Esophagus mucosa (tissue), 1 donor: ENCODE measurements at regions not wholly inside any gene's neighbourhood (a gene's known extent, or its start where the extent isn't known, plus 50 kb on each side); places are given as distances from the start of the nearest gene placed in this dataset.
"Not testable (repeated sequence)": the region's sequence is repeated elsewhere in the genome, so short reads cannot be mapped to it uniquely, and the experiment has no call there.

ENCODE experiments used
- ATAC-seq: fragments of 200-7000 bp; cut with Tn5 transposase; one replicate; pipeline ENCODE4 v1.9.1; 2020
- donor health status: DM: yes; HTN: yes; CAD: no.

DNA sequence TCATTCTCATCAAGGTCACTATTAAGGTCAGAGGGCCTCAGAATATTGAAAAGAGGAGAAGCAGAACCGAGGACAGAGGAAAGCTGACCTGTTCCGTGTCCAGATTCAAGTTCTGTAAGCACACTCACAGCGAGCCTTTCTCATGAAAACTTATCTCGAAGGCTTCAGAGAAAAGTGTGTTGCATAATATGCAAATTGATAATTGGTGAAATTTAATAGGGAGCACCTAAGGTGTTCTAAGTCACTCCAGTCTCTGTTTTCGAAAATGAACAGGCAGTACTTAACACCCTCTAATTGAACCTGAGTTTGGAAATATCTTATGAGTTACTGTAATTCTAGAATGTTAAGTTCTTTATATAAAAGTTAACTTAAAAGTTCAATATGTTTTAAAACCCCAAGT lies 181.2 kb upstream of the PDE10A start:
- ATAC-seq, result no peak

- no peak for ATAC-seq
Observed at GRCh38 chr6:165843568-165844113, 180.6 kb upstream of the PDE10A start.

DNA sequence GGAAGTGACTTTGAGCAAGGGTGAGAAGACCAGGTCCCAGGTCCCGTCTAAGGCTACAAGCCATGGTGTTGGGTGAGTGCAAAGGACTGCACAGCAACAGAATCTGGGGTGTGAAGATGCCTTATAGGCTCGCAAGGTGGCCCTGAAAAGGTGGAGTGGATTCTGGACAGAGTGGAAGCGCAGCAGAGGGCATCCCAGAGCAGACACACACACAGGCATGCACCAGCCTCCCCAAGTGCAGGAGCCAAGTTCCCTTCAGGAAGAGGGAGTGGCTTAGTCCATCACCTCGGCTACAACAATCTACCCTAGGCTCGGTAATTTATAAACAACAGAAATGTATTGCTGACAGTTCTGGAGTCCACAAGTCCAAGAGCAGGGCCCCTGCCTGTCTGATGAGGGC lies 180.1 kb upstream of the PDE10A start:
- no peak for ATAC-seq

DNA sequence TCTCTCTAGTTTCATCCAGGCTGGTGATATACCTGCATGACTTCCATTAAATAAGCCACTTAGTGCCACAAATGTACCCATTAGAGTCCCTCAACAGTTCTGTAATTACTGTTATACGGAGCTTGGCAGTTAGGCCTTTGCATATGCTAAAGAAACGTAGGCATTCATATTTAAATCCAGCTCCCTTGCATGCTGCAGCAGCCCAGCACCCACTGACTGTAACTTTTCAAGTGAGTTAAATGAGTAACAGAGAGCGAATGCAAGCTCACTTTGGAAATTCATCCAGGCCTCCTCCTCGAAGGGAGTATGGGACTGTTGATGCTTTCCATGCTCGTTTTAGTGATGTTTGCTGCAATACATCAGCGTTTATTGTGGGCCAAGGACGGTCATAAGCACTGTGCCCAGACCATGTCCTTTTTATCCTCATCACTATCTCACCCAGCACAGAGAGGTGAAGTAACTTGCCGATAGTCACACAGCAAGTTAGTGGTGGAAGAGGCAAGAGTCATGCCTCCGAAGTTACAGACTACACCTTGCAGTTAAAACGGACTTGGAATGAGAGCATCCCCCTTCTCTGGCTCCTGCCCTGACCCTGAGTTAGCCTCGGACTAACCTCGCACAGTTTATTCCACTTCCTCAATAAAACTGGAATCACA lies 179.4 kb upstream of the PDE10A start:
- no peak for ATAC-seq

DNA sequence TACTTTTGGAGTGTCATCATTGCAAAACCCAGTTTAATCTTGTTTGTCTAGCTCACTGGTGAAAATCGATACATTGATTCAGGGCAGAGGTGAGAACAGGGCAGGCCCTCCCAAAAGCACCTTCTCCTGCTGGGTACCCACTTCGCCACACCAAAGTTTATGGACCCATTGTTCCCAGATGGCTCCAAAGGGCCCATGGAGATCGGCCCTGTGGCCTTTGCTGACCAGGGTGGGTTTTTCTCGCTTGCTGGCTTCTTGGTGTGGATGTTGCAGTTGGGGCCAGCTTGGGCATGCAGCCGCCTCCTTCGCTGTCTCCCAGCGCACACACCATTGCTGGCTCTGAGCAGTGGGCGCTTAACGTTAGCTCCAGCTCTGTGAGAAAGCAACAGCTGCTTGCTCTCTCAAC lies 178.1 kb upstream of the PDE10A start:
- ATAC-seq, result no peak

- no peak for ATAC-seq
Observed at GRCh38 chr6:165837948-165838745, 175.1 kb upstream of the PDE10A start.

DNA sequence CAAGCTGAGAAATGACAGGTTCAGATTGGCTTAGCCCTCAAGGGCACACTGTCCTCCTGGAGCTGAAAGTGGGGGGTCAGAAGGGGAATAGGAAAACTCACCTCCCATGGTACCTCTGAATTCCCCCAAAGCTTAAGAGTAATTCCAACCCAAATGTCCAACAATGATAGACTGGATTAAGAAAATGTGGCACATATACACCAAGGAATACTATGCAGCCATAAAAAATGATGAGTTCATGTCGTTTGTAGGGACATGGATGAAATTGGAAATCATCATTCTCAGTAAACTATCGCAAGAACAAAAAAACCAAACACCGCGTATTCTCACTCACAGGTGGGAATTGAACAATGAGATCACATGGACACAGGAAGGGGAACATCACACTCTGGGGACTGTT lies 173.6 kb upstream of the PDE10A start:
- ATAC-seq, result not testable (repeated sequence)

DNA sequence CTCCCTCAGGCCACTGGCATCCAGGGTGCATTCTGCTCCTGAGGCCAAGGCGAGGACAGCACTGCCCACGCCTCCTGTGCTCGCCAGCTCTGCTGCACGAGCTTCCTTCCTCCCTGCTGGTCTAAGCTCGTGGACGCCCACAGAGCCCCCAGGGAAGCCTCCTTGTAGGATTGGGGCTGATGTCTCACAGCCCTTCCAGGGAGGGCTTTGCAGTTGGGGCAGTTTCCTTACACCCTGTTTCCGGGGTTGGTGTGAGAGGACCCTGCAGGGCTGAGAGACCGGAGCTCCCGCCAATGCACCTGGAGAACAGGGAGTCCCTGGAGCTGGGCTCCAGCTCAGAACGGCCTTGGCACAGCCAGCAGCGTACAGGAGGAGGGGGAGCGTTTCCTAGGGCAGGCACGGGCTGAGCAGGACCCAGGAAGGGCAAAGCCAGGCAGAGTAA lies 172.4 kb upstream of the PDE10A start:
- ATAC-seq, result no peak

- peak; percentile 44 for ATAC-seq
Observed at GRCh38 chr6:165834613-165835259, 171.7 kb upstream of the PDE10A start.

GRCh38 chr6:165833355-165833754 lies 170.3 kb upstream of the PDE10A start:
- no peak for ATAC-seq

- ATAC-seq, result no peak
Observed at GRCh38 chr6:165831812-165832510, 168.9 kb upstream of the PDE10A start.

DNA sequence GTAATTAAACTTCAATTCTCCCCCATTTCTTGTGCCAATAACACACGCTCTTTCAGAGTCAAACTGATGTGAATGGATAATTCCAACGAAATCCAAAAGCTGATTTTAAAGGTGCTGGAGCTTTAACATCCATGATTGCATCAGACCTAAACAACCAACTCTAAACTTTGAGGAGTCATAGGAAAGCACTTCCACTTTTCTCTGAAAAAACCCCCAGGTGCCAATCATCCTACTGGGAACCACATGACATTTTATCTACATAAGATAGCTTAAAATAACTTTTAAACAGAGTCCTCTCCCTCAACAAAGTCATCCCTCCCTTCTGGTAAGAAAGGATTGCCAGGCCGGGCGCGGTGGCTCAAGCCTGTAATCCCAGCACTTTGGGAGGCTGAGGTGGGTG lies 167.7 kb upstream of the PDE10A start:
- no peak for ATAC-seq

DNA sequence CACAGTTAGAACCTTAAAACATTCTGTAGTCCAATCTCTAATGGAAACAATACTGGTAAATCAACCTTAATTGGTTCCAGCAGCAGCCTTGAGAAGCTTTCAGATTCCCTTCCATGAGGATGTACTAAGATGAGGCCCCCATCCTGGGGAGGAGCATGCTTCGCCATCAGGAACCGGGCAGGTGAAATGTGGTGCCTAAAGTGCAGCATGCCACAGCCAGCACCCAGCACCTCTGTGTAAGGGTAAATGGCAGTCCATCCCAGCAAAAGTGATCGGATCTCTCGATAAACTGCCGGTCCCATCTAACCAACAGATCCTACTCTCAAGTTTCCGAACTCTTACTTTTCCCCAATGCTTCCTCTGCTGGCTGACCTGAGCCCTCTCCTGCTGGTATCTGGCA lies 166.3 kb upstream of the PDE10A start:
- ATAC-seq, result no peak

GRCh38 chr6:165827190-165827518 lies 164.1 kb upstream of the PDE10A start:
- ATAC-seq, result no peak

- no peak for ATAC-seq
Observed at GRCh38 chr6:165826487-165827189, 163.6 kb upstream of the PDE10A start.

DNA sequence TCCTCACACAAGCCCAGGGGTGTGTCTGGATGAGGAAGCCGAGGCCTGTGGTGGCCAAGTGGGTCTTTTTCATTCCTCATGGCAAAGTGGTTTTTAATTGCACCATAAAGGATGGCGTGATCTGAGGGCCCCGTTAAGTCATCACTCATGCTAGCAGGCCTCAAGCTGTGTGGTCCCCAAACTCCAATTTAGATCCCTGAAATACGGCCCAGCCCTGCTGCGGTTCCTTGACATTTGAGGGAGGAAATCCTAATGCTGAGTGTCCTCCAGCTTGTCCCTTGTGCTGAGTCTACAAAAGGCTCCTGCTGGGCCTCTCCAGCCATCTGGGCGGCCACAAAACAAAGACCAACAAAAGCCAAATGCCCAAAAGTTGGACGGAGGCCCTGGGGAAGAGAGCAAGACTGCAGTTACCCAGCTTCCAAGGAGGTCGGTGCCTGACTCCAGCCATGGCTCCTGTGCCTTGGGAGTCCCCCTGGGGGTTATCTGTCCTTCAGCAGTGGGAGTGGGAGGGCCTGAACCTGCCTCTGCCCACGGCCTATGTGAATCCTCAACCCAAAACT lies 162.3 kb upstream of the PDE10A start:
- no peak for ATAC-seq

GRCh38 chr6:165823609-165824326 lies 160.7 kb upstream of the PDE10A start:
- no peak for ATAC-seq

DNA sequence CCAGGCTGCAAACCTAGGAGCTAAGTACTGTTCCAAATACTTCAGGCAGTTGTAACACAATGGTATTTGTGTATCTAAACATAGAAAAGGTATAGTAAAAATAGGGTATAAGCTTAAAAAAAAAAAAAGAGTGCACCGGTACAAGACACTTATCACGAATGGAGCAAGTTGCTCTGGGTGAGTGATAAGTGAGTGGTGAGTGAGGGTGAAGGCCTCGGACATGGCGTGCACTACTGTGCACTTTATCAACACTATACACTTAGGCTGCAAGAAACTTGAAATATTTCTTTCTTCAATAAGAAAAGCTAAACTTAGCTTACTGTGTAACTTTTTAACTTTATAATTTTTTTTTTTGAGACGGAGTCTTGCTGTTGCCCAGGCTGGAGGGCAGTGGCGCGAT lies 159.5 kb upstream of the PDE10A start:
- ATAC-seq, result no peak

- no peak for ATAC-seq
Observed at GRCh38 chr6:165821754-165822153, 158.7 kb upstream of the PDE10A start.

- ATAC-seq, result no peak
Observed at GRCh38 chr6:165820934-165821333, 157.9 kb upstream of the PDE10A start.

- no peak for ATAC-seq
Observed at GRCh38 chr6:165820407-165820806, 157.4 kb upstream of the PDE10A start.
